Ishikawa (cell line): ENCODE measurements at regions not wholly inside any gene's neighbourhood (a gene's known extent, or its start where the extent isn't known, plus 50 kb on each side); places are given as distances from the start of the nearest gene placed in this dataset.

Experiments used
- EP300 ChIP-seq: IDR thresholded peaks from 2 replicates; pipeline ENCODE4 v1.6.1; 2012; ENCODE audit warnings: borderline replicate concordance
- FOXM1 ChIP-seq: IDR thresholded peaks from 2 replicates; pipeline ENCODE4 v1.6.1; 2012; ENCODE audit warnings: low read depth, borderline replicate concordance
- NFIC ChIP-seq: IDR thresholded peaks from 2 replicates; pipeline ENCODE4 v1.6.1; 2012

DNA sequence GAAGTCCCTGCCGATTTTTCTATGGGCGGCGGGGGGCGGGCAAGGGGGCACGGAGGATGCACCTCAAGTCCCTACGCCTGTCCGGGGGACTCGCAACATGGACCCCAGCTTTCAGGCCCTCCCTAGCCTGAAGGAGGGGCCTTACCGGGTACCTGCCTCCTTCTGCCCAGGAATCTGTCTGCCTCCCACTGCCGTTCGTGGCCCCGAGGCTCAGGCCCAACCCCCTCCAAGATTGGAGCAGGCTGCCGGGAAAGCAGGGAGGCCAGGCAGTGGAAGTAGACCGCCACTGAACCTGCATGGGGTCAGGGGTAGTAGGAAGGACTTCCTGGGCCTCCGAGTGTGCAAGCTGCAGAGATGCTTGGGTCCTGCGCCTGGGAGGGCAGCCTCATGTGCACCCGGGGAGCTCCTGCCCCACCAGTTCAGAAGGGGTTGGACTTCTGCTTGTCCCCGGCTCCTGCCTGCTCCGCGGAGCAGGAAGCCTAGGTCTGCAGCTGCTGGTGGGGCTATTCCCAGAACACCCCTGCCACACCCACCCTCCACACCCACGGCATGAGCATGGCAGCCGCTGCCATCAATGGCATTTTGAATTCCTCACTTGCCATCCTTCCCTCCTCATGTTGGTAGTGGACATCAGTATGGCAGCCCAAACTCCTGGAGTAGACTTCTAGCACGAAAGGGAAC lies 1312.7 kb upstream of the ACO1 start:
- TF ChIP-seq FOXM1 (no peak), NFIC (no peak), EP300 (no peak)
